ENCODE measurements at regions not wholly inside any gene's neighbourhood (a gene's known extent, or its start where the extent isn't known, plus 50 kb on each side); places are given as distances from the start of the nearest gene placed in this dataset.
"Not testable (repeated sequence)": the region's sequence is repeated elsewhere in the genome, so short reads cannot be mapped to it uniquely, and the experiment has no call there.

GRCh38 chr9:712643-713042 lies 128.9 kb upstream of the DMRT1 start:
- Histone ChIP-seq H3K27me3 (ENCODE audit: control insufficient read depth in 5 of 5, insufficient read depth in 4 of 5, low read length in 5 of 5) (no peaks in the 10 kb centered on the region), H3K27ac (ENCODE audit: low read depth, low read length) (peak overlapping the region; percentile 44), H3K9me3 (ENCODE audit: control insufficient read depth in 5 of 5, low read length in 5 of 5) (no peaks in the 10 kb centered on the region), H3K4me1 (ENCODE audit: control insufficient read depth in 5 of 5, insufficient read depth in 5 of 5, low read length in 5 of 5) (peaks cover 5 to 77% (median 57%) of the 10 kb centered on the region in 5 donors), H3K9ac (ENCODE audit: low read length in 5 of 5) (peak overlapping the region in 1 of 5 donors; percentile 27), H3K36me3 (ENCODE audit: control insufficient read depth in 5 of 5, insufficient read depth in 5 of 5, low read length in 5 of 5) (peaks cover under 1 to 37% (median 30%) of the 10 kb centered on the region in 5 donors), H3K4me3 (ENCODE audit: low read depth in 1 of 5, low read length in 5 of 5) (peak overlapping the region in 2 of 5 donors; percentile 7 to 13)

- Histone ChIP-seq H3K9ac (ENCODE audit: low read length in 5 of 5) (peak overlapping the region in 2 of 5 donors; percentile 27 to 30), H3K36me3 (ENCODE audit: control insufficient read depth in 5 of 5, insufficient read depth in 5 of 5, low read length in 5 of 5) (peaks cover 4 to 37% (median 30%) of the 10 kb centered on the region in 5 donors), H3K4me3 (ENCODE audit: low read depth in 1 of 5, low read length in 5 of 5) (peak overlapping the region in 2 of 5 donors; percentile 3 to 7), H3K27ac (ENCODE audit: low read depth, low read length) (peak overlapping the region; percentile 54), H3K4me1 (ENCODE audit: control insufficient read depth in 5 of 5, insufficient read depth in 5 of 5, low read length in 5 of 5) (peaks cover 5 to 79% (median 56%) of the 10 kb centered on the region in 5 donors), H3K27me3 (ENCODE audit: control insufficient read depth in 5 of 5, insufficient read depth in 4 of 5, low read length in 5 of 5) (no peaks in the 10 kb centered on the region), H3K9me3 (ENCODE audit: control insufficient read depth in 5 of 5, low read length in 5 of 5) (no peaks in the 10 kb centered on the region)
Measured at GRCh38 chr9:713091-713490, 128.4 kb upstream of the DMRT1 start.

- H3K4me1 ChIP-seq (ENCODE audit: control insufficient read depth in 5 of 5, insufficient read depth in 5 of 5, low read length in 5 of 5) = peaks cover 0 to 75% (median 44%) of the 10 kb centered on the region in 5 donors
- no peaks in the 10 kb centered on the region for H3K27me3 ChIP-seq (ENCODE audit: control insufficient read depth in 5 of 5, insufficient read depth in 4 of 5, low read length in 5 of 5)
- H3K9me3 ChIP-seq (ENCODE audit: control insufficient read depth in 5 of 5, low read length in 5 of 5) = no peaks in the 10 kb centered on the region
- H3K4me3 ChIP-seq (ENCODE audit: low read depth in 1 of 5, low read length in 5 of 5) = no peak overlapping the region
- peak overlapping the region; percentile 39 for H3K27ac ChIP-seq (ENCODE audit: low read depth, low read length)
- H3K9ac ChIP-seq (ENCODE audit: low read length in 5 of 5) = peak overlapping the region in 2 of 5 donors; percentile 41 to 48
- peaks cover 4 to 37% (median 30%) of the 10 kb centered on the region in 5 donors for H3K36me3 ChIP-seq (ENCODE audit: control insufficient read depth in 5 of 5, insufficient read depth in 5 of 5, low read length in 5 of 5)
Measured at GRCh38 chr9:714675-715074, 126.8 kb upstream of the DMRT1 start.

GRCh38 chr9:715300-715699 lies 126.2 kb upstream of the DMRT1 start:
- H3K4me1 ChIP-seq (ENCODE audit: control insufficient read depth in 5 of 5, insufficient read depth in 5 of 5, low read length in 5 of 5) = peaks cover 0 to 81% (median 47%) of the 10 kb centered on the region in 5 donors
- H3K27ac ChIP-seq (ENCODE audit: low read depth, low read length) = peak overlapping the region; percentile 39
- H3K36me3 ChIP-seq (ENCODE audit: control insufficient read depth in 5 of 5, insufficient read depth in 5 of 5, low read length in 5 of 5) = peaks cover 4 to 37% (median 31%) of the 10 kb centered on the region in 5 donors
- H3K27me3 ChIP-seq (ENCODE audit: control insufficient read depth in 5 of 5, insufficient read depth in 4 of 5, low read length in 5 of 5) = no peaks in the 10 kb centered on the region
- H3K9ac ChIP-seq (ENCODE audit: low read length in 5 of 5) = peak overlapping the region in 1 of 5 donors; percentile 25
- H3K9me3 ChIP-seq (ENCODE audit: control insufficient read depth in 5 of 5, low read length in 5 of 5) = no peaks in the 10 kb centered on the region
- H3K4me3 ChIP-seq (ENCODE audit: low read depth in 1 of 5, low read length in 5 of 5) = peak overlapping the region in 1 of 5 donors; percentile 23

- Histone ChIP-seq H3K9me3 (ENCODE audit: control insufficient read depth in 5 of 5, low read length in 5 of 5) (no peaks in the 10 kb centered on the region), H3K4me3 (ENCODE audit: low read depth in 1 of 5, low read length in 5 of 5) (peak overlapping the region in 1 of 5 donors; percentile 35), H3K4me1 (ENCODE audit: control insufficient read depth in 5 of 5, insufficient read depth in 5 of 5, low read length in 5 of 5) (peaks cover 0 to 83% (median 49%) of the 10 kb centered on the region in 5 donors), H3K27me3 (ENCODE audit: control insufficient read depth in 5 of 5, insufficient read depth in 4 of 5, low read length in 5 of 5) (no peaks in the 10 kb centered on the region), H3K36me3 (ENCODE audit: control insufficient read depth in 5 of 5, insufficient read depth in 5 of 5, low read length in 5 of 5) (peaks cover 4 to 34% (median 30%) of the 10 kb centered on the region in 5 donors), H3K27ac (ENCODE audit: low read depth, low read length) (peak overlapping the region; percentile 39), H3K9ac (ENCODE audit: low read length in 5 of 5) (peak overlapping the region in 2 of 5 donors; percentile 25 to 41)
Measured at GRCh38 chr9:715743-716400, 125.6 kb upstream of the DMRT1 start.

- Histone ChIP-seq H3K4me1 (ENCODE audit: control insufficient read depth in 5 of 5, insufficient read depth in 5 of 5, low read length in 5 of 5) (peaks cover 0 to 80% (median 44%) of the 10 kb centered on the region in 5 donors), H3K36me3 (ENCODE audit: control insufficient read depth in 5 of 5, insufficient read depth in 5 of 5, low read length in 5 of 5) (peaks cover 13 to 24% (median 16%) of the 10 kb centered on the region in 5 donors), H3K4me3 (ENCODE audit: low read depth in 1 of 5, low read length in 5 of 5) (no peak overlapping the region), H3K27ac (ENCODE audit: low read depth, low read length) (peak overlapping the region; percentile 39), H3K9ac (ENCODE audit: low read length in 5 of 5) (peak overlapping the region in 1 of 5 donors; percentile 57), H3K9me3 (ENCODE audit: control insufficient read depth in 5 of 5, low read length in 5 of 5) (no peaks in the 10 kb centered on the region), H3K27me3 (ENCODE audit: control insufficient read depth in 5 of 5, insufficient read depth in 4 of 5, low read length in 5 of 5) (no peaks in the 10 kb centered on the region)
Measured at GRCh38 chr9:717722-718121, 123.8 kb upstream of the DMRT1 start.

- peak overlapping the region in 2 of 5 donors; percentile 15 for H3K9ac ChIP-seq (ENCODE audit: low read length in 5 of 5)
- H3K9me3 ChIP-seq (ENCODE audit: control insufficient read depth in 5 of 5, low read length in 5 of 5) = no peaks in the 10 kb centered on the region
- peaks cover 9 to 20% (median 17%) of the 10 kb centered on the region in 5 donors for H3K36me3 ChIP-seq (ENCODE audit: control insufficient read depth in 5 of 5, insufficient read depth in 5 of 5, low read length in 5 of 5)
- H3K27ac ChIP-seq (ENCODE audit: low read depth, low read length) = peak overlapping the region; percentile 3
- peaks cover 0 to 55% (median 19%) of the 10 kb centered on the region in 5 donors for H3K4me1 ChIP-seq (ENCODE audit: control insufficient read depth in 5 of 5, insufficient read depth in 5 of 5, low read length in 5 of 5)
- H3K4me3 ChIP-seq (ENCODE audit: low read depth in 1 of 5, low read length in 5 of 5) = no peak overlapping the region
- H3K27me3 ChIP-seq (ENCODE audit: control insufficient read depth in 5 of 5, insufficient read depth in 4 of 5, low read length in 5 of 5) = no peaks in the 10 kb centered on the region
Measured at GRCh38 chr9:720239-720881, 121.1 kb upstream of the DMRT1 start.

GRCh38 chr9:722388-722980 lies 119.0 kb upstream of the DMRT1 start:
- no peaks in the 10 kb centered on the region for H3K27me3 ChIP-seq (ENCODE audit: control insufficient read depth in 5 of 5, insufficient read depth in 4 of 5, low read length in 5 of 5)
- peak overlapping the region; percentile 49 for H3K27ac ChIP-seq (ENCODE audit: low read depth, low read length)
- peaks cover 0 to 33% (median 5%) of the 10 kb centered on the region in 5 donors for H3K4me1 ChIP-seq (ENCODE audit: control insufficient read depth in 5 of 5, insufficient read depth in 5 of 5, low read length in 5 of 5)
- no peak overlapping the region for H3K4me3 ChIP-seq (ENCODE audit: low read depth in 1 of 5, low read length in 5 of 5)
- H3K9ac ChIP-seq (ENCODE audit: low read length in 5 of 5) = no peak overlapping the region
- H3K9me3 ChIP-seq (ENCODE audit: control insufficient read depth in 5 of 5, low read length in 5 of 5) = no peaks in the 10 kb centered on the region
- H3K36me3 ChIP-seq (ENCODE audit: control insufficient read depth in 5 of 5, insufficient read depth in 5 of 5, low read length in 5 of 5) = peaks cover 9 to 20% (median 17%) of the 10 kb centered on the region in 5 donors

GRCh38 chr9:724461-724860 lies 117.0 kb upstream of the DMRT1 start:
- H3K36me3 ChIP-seq (ENCODE audit: control insufficient read depth in 5 of 5, insufficient read depth in 5 of 5, low read length in 5 of 5) = peaks cover 16 to 22% (median 19%) of the 10 kb centered on the region in 5 donors
- H3K4me3 ChIP-seq (ENCODE audit: low read depth in 1 of 5, low read length in 5 of 5); H3K9me3 ChIP-seq (ENCODE audit: control insufficient read depth in 5 of 5, low read length in 5 of 5); H3K9ac ChIP-seq (ENCODE audit: low read length in 5 of 5); H3K27me3 ChIP-seq (ENCODE audit: control insufficient read depth in 5 of 5, insufficient read depth in 4 of 5, low read length in 5 of 5): not testable (repeated sequence)
- peak overlapping the region; percentile 24 for H3K27ac ChIP-seq (ENCODE audit: low read depth, low read length)
- H3K4me1 ChIP-seq (ENCODE audit: control insufficient read depth in 5 of 5, insufficient read depth in 5 of 5, low read length in 5 of 5) = peaks cover 0 to 24% (median 5%) of the 10 kb centered on the region in 5 donors

GRCh38 chr9:726005-726404 lies 115.5 kb upstream of the DMRT1 start:
- Histone ChIP-seq H3K4me1 (ENCODE audit: control insufficient read depth in 5 of 5, insufficient read depth in 5 of 5, low read length in 5 of 5) (peaks cover 0 to 12% (median 0%) of the 10 kb centered on the region in 5 donors), H3K36me3 (ENCODE audit: control insufficient read depth in 5 of 5, insufficient read depth in 5 of 5, low read length in 5 of 5) (peaks cover 21 to 36% (median 27%) of the 10 kb centered on the region in 5 donors), H3K4me3 (ENCODE audit: low read depth in 1 of 5, low read length in 5 of 5) (no peak overlapping the region), H3K9me3 (ENCODE audit: control insufficient read depth in 5 of 5, low read length in 5 of 5) (no peaks in the 10 kb centered on the region), H3K27me3 (ENCODE audit: control insufficient read depth in 5 of 5, insufficient read depth in 4 of 5, low read length in 5 of 5) (no peaks in the 10 kb centered on the region), H3K9ac (ENCODE audit: low read length in 5 of 5) (no peak overlapping the region), H3K27ac (ENCODE audit: low read depth, low read length) (no peak overlapping the region)
